GM21825 (cell line): ENCODE measurements at regions not wholly inside any gene's neighbourhood (a gene's known extent, or its start where the extent isn't known, plus 50 kb on each side); places are given as distances from the start of the nearest gene placed in this dataset.
"Not testable (repeated sequence)": the region's sequence is repeated elsewhere in the genome, so short reads cannot be mapped to it uniquely, and the experiment has no call there.

Source experiments
- ATAC-seq: cut with Tn5 transposase; IDR thresholded peaks from one replicate; pipeline ENCODE4 v1.9.1; 2021; ENCODE audit warnings: mild to moderate bottlenecking, moderate library complexity; ENCODE audit not compliant: unreplicated experiment

GRCh38 chr7:135872861-135873260, 104.3 kb downstream of the MTPN start:
- ATAC-seq: not testable (repeated sequence)

GRCh38 chr7:135862586-135863340, 114.2 kb upstream of the FAM180A start:
- ATAC-seq: no peak

DNA sequence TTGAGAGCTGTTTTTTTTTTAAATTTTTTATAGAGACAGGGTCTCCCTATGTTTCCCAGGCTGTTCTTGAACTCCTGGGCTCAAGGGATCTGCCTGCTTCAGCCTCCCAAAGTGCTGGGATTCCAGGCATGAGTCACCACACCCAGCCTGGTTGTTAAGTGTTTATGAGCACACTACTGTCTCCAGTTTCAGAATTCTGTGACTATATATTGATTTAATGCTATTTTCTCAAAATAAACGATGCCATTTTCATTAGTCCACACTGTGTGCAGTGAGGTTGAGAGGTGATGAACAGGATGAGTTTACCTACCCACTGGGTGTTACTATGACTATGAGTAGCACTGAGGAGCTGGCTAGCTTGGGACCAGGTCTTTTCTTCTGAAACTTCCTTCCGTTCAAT, 110.9 kb upstream of the FAM180A start:
- no peak for ATAC-seq

GRCh38 chr7:135858851-135859250, 110.2 kb upstream of the FAM180A start:
- no peak for ATAC-seq

DNA sequence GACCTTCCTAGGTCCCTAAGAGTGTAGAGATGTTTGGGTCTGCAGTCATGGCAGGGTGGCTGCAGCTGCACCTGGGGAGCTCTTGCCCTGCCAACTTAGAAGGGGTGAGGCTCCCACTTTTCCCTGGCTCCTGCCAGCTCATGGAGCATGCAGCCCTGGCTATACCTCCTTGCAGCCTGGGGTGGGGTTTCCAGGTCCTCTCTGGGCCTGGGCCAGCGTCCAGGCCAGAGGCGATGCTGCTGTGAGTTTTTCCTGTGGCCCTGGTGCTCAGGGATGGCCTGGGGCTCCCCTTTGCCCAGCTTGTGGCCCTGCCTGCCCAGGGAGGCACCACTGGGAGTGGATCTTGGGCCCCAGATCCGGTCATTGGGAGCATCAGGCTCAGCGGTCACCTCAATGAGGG, 109.8 kb upstream of the FAM180A start:
- no peak for ATAC-seq

DNA sequence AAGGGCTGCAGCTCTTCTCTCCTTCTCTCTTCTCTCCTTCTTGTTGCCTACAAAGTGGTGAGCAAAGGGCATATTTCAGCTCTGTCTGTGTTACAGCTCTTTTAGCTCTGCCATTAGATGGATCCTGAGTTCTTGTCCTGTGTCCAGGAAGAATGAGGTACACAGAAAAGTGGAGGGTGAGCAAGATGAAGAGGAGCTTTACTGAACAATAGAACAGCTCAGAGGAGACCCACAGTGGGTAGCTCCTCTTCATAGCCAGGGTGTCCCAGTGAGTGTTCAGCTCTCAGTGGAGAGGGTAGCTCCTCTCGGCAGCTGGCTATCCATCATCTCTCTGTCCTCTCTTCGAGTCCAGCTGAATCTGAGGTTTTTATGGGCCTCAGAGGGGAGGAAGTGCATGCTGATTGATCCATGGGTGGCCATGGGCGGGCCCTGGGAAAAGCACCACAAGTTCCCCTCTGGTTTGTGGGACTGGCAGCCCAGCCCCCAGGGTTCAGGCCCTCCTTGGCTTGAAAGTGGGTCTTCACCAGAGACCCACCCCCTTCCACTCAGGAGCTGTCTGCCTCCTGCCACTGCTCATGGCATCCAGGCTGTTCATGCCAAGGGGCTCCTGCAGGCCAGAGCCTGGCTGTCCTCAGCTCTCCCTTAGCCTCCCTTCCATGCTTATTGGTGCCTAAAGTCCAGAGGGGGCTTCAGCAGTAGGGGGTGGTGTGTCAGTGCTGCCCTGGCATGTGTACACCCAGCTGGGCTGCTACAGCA, 109.1 kb upstream of the FAM180A start:
- no peak for ATAC-seq

DNA sequence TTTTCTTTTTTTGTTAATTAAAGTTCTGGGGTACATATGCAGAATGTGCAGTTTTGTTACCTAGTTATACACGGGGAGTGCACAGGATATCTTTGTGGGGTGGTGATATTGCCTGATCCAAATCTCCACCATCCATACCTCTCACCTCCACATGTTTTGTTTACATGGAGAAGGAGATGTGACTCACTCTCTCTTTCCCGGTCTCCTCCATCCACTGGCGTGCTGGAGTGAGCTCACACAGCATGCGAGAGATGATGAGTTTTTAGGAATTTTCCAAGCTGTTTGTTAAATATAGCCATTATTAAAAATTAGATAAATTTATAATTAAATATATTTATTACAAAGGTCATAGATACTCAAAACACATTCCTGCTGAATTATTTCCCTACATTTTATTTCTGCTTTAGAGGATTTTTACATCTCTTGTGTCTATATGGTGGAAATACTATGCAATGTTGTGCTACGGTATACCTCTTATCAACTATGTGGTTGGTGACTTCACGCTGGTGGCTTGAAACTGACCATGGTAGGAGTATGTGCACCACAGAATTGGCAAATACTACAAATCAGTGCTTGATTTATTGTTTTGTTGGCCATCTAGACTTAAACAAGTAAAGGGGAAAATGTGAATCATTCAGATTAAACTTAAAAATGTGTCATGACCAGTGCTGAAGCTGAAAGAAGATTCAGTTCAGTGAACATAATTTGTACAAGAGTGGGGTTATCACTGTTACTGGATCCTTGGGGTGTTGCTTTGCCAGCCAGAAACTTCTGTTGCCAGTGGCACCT, 107.9 kb upstream of the FAM180A start:
- no peak for ATAC-seq

DNA sequence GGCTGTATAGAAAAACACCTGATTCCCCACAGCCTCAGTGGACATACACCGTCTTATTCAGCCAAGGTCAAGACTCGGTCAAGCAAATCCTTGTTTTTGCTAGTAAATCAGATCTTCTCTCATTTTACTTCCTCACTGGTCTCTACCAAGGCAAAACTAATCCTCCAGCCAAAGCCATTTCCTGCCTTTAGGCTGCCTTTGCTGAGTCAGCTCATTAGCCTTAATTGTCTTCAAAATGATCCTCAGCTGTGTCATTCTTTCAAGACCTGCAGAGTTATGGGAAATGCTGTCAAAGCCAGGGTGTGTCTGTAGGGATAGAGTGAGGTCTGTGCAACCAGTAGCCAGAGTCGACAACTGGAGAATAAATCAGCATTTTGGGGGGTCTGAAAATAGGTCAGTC, 107.2 kb upstream of the FAM180A start:
- no peak for ATAC-seq

DNA sequence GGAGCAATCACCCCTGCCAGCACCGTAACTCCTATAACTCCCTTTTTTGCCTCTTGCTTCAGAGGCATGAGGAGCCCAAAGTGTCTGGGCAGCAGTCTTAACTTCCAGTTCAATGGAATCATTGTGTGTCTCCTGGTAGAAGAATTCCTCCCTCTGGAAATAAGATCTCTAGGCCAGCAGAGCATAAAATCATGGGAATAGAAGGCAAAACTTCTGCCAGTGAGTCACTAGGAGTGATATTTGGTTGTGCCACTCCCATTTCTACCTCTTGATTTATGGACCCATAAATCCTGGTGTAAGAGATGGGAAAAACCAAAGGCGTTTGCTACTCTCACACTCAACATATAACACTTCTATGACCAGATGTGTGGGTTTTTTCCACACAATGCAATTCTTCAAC, 104.9 kb upstream of the FAM180A start:
- no peak for ATAC-seq

DNA sequence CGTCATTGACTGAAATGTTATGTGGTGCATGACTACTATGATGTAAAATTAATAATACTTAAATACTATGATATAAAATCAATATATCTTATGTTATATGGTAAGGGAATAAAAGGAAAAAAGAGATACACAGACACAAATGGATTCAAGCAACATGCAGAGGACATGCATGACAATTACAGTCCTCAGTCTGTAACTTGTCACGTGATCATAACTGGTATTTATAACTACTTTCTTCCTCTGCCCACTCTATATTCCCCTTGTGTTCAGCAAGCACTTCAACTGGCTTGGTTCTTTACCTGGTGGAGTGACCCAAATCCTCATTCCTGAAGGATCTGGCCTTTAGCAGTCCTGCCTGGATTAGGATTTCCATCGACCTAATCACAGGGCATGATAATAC, 104.4 kb upstream of the FAM180A start:
- ATAC-seq: no peak

DNA sequence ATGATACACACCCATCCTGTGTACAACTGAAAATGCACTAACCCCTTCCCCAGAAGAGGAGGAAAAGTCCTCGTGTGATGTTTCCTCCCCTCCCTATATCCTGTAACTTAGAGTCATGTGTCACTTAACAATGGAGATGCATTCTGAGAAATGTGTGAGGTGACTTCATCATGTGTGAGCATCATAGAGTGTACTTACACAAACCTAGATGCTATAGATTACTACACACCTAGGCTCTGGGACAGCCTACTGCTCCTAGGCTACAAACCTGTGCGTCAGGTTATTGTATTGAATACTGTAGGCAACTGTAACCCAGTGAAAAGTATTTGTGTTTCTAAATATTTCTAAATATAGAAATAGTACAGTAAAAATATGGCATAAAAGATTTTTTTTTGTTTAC, 98.6 kb upstream of the FAM180A start:
- ATAC-seq: no peak

- no peak for ATAC-seq
Measured at GRCh38 chr7:135846339-135846738, 97.7 kb upstream of the FAM180A start.

- no peak for ATAC-seq
Measured at GRCh38 chr7:135845415-135846075, 96.9 kb upstream of the FAM180A start.

DNA sequence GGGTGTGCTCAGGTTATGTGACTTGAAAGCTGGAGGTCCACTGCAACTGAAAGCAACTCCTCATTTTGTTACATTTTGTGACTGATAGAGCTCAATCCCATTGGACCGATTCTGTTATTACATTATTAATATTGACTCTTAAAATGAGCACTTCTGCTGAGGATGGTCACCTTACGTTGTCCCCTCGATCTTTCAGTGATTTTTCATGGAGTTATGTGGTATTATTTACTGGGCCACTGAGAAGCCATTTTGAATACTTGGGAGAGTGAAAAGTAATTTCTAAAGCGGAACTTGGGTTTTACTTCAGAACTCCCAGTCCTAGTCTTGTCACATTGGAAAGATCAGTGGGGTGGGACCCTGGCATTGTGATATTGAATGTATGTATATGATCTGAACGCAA, 96.3 kb upstream of the FAM180A start:
- ATAC-seq: no peak

DNA sequence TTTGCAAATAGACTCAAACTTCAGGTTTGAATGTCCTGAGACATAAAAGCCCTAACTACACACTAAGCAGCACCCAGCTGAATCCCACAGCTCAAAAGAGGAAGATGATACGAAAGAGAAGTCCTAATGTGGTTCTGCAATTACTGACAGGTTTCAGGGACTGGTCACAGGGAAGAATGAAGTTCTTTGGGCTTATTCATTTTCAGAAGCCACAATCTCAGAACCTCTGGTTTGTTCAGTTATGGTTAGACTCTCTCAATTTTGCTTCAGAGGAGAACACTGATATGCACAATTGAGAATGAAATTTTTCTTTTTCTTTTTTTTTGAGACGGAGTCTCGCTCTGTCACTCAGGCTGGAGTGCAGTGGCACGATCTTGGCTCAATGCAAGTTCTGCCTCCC, 94.6 kb upstream of the FAM180A start:
- ATAC-seq: peak; percentile 92

- no peak for ATAC-seq
Measured at GRCh38 chr7:135842446-135843179, 94.0 kb upstream of the FAM180A start.

DNA sequence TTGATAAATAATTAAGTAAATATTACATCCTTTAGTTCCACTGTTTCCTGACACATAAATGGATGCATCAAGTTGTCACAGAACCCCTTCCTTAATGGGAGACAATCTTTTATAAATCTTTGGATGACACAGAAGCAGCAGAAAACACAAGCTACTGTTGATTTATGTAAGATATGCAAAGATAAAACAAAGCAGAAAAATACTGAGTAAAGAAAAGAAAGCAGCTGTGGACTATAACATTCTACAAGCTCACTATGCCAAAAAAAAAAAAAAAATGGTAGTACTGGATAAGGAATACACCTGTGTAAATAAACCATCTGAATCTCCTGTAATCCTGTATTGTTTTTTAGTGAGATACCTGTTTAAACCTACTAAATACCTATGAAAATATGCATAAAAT, 92.0 kb upstream of the FAM180A start:
- ATAC-seq: no peak

DNA sequence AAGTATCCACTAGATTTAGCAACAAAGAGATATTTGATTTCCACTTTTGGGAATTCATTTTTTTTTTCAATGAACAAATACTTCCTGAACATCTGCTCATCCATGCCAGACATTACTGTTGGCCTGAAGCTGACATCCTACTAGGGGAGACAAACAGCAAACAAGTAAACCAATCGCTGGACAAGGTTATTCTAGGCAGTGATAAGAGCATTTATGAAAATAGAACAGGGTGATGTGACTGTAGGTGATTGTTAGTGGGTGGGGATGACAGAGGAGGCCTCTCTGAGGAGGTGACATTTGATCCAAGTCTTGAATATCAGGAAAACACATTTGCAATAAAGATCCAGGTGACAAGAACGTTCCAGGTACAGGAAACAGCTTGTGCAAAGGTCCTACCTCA, 89.1 kb upstream of the FAM180A start:
- ATAC-seq: no peak

- ATAC-seq: no peak
Measured at GRCh38 chr7:135834266-135834665, 85.7 kb upstream of the FAM180A start.

DNA sequence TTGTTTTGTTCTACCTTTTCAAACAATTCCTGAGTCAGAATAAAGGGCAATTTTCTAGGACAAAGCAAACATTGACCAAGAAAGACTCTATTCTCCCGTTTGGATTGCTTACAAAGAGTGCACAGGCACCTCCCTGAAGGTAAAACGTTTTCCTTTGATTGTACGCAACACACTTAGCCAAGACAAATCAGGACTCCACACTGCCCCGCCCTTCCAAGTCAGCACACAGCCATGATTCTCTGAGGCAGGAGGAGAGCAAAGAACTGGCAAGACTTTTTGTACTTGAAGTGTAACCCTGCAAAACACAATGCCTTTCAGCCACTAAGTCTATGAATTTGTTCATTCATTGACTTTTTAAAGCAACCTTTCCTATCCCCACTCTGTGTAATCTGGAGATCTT, 85.0 kb upstream of the FAM180A start:
- ATAC-seq: no peak
